ENCODE measurements at regions not wholly inside any gene's neighbourhood (a gene's known extent, or its start where the extent isn't known, plus 50 kb on each side); places are given as distances from the start of the nearest gene placed in this dataset.

DNA sequence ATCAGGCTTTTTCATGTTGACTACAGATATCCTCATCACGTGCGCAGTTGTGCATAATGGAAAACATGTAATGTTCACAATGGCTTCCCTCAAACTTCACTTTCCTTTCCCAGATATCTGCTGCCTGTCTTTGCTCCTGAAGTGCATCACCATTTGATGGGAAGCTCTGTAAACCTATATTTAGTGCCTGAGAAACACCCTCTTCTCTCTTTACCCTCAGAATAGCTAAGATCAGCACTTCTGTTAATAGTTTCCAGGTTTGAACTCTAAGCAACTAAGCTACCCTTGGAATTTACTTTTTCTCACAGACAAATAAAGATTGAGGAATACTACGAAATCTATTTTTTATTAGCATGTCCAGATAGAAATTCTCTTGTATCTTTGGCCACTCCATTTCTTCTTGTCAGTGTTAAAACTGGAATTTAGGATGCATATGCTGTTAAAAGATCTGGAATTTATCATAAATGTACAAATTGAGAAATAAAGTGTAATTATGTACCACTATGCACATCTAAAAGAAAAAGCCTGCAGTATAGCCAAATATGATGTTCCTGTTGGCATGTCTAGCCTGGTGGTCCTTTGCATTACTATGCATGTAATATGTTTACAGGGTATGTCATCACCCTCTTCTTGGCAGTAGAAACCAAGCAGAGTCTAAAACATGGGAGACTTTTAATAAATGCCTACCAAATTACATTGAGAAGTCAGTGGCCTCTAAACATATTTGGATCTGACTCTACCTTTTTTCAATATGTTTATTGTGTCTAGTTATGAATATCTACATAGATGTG is 278.7 kb downstream of the FIGN start:
- no peak for DNase-seq

DNA sequence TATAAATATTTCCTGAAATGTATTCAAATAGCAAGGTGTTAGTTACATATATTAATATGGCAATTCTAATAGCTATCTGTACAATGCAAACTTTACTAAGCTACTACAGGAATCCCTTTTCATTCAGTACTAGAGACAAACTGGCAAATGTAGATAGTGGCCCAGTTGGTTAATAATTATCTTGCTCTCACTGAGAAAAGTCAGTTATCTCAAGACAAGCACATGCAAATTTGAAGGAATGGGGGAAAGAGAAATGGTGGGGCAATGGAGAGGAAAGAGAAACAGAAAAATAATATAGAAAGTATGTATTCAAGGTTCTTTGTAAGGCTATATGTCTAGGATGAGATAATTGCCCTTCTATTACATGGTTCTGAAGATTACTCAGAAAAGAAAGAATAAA is 280.0 kb downstream of the FIGN start:
- no peak for DNase-seq

DNA sequence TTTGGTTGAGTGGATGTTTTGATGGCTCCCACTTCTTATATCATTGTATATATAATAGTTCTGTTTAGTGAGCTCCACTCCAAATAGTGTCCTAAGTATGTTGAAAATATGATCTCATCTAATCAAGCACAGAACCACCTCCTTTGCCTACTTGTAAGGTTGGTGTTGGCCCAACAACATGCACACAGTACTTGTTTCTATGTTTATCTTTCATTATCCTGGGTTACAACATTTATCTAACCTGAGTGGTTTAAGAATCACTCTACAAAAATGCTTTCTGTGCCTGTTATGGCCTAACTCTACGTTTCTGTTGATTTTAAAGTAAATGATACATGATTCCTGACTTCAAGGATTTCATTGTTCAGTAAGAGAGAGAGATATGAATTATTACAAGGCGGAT is 281.9 kb downstream of the FIGN start:
- DNase-seq = no peak

DNA sequence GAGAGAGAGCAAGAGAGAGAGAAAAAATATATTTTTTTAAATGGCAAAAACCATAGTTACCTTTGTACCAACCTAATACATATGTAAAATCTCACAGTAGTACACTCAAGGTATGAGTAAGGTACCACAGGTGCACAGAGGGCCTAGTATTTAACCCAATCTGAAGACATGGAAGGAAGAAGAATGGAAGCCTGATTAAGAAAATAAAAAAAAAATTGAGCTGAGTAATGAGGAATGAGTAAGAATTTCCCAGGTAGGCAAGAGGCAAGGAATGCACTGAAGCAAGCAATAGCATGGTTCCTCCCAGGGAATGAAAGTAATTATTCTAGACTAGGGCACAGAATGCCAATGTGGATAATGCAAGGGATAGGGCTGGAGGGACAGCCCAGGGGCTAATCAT is 294.2 kb downstream of the FIGN start:
- no peak for DNase-seq

DNA sequence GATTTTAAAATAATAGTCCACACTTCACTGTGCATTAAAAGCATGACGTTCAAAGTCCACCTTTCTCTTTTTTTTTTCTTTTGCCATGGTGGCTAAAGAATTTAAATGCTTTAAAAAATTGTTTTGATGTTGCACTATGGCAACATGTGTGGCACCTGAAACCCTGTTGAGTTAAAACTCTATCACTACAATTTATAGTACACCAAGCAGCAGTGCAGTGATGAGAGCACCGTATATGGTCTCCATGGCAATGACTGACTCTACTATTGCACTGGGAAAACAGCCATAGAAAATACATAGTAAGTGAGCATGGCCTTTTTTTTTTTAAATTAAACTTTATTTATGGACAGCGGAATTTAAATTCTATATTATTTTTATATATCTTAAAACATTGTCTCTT is 298.8 kb downstream of the FIGN start:
- DNase-seq = no peak

DNA sequence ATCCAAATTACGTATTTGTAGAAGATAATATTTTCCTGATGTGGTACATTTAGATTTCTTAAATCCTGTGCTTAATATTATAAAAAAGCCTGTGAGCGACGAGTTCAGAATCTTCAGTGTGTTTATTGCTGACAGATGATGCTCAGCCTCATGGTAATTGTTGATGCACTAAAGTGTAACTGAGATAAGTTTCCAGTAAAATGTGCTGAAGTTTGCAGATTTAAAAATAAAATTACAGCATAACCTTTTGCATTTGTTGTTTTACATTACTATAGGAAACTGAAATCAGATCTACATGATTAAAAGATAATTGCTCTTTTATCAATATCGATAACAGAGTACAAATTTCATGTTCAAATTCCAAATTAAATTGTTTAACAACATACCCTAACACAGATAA is 307.6 kb downstream of the FIGN start:
- no peak for DNase-seq

DNA sequence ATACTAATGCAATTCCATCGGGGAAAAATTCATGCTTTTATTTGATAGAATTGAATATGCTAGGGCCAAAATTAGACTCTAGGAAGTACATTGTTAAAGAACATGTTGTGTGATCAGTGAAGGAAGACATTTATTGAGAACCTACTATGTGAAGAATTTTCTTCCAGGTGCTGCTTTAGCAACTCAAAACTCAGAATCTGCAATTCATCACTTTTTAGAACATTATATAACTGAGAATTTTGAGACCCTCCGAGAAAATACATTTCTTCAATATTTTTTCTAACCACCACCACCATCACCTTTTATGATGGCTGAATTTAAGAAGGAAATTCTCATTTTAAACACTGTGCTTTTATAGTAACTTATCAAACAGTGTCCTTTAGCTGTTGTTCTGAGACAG is 315.2 kb downstream of the FIGN start:
- no peak for DNase-seq

DNA sequence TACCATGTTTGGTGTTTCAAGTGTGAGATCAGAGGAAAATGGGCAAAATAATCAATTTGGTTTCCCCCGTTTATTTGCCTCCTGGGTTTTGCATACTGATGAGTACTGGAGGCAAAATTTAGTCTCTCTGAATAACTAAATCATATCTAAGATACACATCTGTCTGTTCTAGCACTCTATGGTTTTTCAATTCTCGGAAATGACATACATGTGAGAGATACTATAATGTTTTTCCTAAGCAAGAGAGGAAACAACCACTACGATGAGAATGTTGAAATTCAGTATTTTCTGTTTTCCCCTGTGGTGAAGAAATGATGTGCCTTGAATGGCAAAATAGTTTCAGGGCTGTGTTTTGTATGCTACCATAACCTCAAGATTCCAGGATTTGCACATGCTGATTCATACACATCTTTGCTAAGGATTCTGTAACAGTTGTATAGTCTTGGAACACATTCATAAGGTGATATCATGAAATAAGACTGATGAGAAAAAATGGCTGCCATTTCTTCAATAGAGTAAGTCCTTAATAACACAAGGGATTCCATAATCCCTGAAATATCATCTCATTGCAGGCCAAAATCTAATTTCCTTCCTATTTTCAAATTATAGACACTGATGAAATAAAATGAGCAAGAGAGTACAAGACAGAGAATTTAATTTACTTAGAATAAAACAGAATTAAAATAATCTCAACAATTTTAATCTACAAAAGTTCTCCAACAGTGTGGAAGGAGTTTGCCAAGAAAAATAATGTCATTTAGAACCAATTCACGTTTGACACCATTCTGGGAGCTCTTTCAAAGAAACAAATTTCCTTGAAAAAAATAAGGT is 316.6 kb downstream of the FIGN start:
- no peak for DNase-seq

DNA sequence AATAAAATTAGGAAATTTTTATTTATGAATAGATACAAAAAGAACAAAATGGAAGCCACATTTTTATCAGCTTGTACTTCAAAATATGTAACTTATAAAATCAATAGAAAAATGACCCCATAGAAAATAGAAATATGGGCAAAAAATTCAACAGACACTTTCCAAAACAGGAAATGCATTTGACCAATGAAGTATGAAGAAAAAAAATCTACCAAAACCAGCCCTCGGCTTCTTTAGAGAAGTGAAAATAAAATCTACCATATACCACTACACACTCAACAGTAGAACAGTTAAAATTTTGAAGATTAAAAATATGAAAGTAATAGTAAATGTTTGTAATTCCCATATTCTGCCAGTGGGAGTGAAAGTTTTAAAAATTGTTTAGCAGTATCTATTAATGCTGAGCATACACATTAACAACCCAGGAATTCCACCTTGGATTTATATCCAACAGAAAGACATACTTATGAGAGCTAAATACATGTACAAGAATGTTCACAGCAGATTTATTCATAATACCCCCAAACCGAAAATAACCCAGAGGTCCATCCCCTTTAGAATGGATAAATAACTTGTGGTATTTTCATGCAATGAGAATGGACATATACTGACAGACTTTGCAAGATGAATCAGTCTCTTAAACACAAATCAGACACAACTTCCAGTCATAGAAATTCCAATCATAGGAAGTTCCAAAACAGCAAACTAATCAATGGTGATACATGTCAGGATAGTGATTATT is 318.0 kb downstream of the FIGN start:
- no peak for DNase-seq

DNA sequence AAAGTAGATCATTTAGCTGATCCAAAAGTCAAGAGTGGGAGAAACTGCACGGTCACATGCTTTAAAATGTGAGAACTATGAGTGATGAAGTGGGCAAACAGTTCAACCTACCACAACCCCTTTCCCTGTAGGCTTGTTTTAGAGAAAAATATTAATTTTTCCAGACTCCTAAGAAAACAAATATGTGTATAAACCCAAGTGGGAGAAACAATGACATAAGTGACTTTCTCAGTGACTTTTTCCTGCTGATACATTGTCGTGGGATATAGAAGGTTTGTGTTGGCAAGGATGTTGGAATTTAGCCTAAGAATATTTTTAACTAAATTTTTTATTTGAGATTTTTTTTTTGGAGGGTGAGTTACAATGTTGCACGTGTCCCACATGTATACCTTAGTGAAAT is 321.7 kb downstream of the FIGN start:
- no peak for DNase-seq

DNA sequence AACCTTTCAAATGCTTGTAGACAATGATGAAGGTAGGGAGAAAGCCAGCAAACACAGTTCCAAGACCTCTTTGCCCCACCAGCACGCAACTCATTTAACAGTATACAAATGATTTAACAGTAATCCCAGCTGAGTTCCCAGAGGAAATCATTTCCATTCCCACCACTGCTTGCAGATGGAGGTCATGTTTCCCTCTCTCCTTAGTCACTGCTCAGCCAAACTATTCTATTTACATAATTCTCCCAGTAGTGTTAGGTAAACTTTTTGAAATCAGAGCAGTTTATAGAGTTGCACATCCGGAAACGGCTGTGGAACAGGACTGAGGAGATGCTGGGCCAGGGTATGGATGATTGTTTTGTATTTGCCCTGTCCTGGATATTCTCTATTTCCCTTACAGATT is 328.5 kb downstream of the FIGN start:
- DNase-seq = no peak

DNA sequence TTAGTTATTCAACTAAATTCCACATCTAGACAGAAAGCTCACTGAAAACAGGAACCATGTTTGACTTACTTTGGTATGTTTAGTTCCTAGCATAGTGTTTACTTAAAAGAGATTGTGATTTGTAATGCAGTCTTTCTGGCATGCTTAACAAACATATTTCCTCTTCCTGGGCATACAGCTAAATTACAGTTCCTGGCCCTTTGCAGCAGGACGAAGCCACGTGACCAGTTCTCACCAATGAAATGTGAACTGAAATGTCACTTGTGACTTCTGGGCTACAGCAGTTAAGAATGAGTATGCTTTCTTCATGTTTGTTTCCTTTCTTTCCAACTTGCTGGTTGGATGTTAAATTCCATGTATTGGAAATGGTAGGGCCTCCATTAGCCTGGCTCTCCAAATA is 330.5 kb downstream of the FIGN start:
- no peak for DNase-seq

DNA sequence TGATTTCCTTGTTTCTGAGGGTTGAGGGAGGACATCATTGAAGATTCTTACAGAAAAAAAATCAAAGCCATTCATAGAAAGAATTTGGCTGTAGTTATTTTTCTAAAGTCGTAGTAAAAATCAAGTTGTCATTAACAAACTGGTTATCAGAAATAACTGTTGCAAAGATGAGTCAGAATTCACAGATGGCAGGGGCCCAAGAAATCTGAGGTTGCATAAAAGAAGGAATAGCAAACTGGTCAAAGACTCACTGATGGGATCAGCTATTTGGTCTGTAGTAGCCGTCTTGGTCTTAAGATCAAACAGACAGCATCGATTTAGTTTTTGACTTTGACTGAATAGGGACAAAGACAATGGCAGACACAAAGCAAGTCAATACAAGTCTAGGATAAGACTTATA is 334.3 kb downstream of the FIGN start:
- DNase-seq = no peak

DNA sequence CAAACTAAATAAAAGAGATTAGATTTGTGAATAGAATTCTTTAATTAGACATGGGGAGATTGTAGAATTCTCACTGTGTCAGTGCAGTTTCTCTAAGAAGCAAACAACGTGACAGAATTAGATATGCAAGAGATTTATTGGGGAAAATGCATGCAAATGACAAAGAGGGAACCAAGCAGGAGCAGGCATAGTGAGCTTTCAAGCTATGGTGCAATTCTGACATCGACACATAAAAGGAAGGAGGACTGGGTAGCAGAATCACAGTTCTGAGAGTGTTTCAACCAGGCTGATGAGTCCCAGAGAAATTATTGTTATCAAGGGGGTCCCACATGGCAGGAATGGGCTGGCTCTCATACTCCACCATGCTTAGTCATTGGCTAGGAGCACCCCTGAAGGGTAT is 338.4 kb downstream of the FIGN start:
- no peak for DNase-seq

DNA sequence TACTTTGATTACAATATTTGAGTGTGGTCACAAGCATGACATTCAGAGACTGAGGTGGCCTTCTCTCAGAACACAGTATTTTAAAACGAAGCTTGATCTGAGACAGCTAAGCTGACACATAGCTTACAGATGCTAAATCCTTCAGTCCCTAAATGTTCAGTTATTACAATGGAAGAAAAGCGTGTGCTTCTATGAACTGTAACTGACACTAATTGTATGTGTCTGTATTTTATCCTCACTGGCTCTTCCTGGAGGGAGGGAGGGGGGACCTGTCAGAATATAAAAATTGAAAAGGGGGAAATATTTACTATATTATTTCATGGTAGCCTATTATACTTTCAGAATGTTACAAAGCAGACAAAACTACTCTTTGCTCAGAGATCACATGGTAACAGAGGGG is 340.2 kb downstream of the FIGN start:
- DNase-seq = no peak

DNA sequence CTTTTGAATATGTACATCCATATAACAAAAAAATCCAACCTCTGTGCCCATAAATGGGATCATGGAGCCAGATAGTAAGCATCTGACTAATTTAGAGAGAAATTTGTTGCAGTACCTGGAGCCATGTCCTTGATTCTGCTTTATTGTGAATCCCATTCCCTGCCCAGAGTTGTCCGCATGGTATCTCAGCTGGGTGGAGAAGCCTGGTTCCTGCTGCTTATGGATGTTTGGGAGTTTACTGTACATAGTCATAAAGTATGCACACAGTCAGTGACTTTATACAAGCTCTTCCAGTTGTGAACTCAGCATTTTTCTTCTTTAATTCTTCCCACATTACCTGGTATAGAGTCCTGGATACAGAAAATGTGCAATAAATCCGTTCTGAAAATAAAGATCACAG is 346.0 kb downstream of the FIGN start:
- no peak for DNase-seq

DNA sequence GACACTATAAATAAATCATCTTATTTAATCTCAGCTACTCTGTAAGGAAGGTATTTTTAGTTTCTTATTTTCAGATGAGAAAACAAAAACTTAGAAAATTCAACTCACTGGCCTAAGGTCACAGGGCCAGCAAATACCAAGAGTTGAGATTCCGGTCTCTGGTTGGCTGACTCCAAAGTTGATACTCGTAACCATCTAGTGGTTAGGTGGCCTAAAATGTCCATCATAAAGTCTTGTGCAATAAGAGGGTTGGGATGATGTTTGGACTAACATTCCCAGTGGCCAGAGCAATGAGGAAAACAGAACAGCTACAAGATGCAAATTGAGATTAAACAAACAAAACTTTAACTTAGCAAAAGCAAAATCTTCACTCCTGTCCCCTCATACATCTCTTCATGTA is 360.3 kb downstream of the FIGN start:
- no peak for DNase-seq

DNA sequence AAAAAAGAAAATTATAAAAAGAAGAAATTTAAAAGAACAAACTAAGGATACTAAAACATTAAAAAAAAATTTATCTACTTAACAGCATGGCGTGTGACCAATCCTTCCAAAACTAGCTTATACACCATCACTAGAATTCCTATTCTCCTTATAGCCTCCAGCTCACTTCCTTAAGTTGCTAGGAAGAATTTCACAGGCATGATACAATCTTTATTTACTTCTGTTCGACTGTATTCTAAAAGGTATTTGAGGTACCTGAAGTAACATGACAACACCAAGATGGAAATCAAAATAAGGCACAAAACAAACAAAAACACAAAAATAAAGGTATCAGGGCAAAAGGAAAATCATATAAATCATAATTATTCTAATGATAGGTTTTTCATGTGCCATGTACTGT is 360.7 kb downstream of the FIGN start:
- DNase-seq = no peak

DNA sequence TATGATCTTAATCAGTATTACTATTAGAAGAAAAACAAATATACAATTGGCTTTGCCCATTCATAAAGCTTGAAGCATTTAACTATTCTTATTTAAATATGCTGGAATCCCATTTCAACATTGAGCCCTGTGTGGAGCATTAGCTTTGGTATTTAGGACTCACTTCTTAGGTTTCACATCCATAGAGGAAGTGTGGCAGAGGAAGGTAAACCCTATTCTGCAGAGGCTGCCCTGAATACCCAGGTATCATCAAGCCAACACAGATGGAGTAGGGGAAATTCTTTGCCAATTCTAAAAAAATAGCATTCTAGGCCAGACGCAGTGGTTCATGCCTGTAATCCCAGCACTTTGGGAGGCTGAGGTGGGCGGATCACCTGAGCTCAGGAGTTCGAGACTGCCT is 361.5 kb downstream of the FIGN start:
- DNase-seq = no peak

DNA sequence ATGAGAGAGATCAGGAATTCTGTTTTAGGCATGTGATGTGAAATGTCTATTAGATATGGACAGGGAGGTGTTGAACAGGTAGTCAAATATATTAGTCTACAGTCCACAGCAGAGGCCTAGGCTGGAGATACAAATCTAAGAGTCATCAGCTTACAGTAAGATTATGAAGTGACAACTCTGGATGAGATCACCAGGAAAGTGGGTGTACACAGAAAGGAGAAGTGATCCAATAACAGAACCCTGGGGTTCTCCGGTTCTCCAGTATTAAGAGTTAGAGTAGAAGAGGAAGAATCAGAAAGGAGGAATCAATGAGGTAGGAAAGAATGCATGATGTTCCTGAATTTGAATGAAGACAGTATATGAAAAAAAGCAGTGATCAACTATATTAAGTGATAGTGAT is 362.3 kb downstream of the FIGN start:
- no peak for DNase-seq

DNA sequence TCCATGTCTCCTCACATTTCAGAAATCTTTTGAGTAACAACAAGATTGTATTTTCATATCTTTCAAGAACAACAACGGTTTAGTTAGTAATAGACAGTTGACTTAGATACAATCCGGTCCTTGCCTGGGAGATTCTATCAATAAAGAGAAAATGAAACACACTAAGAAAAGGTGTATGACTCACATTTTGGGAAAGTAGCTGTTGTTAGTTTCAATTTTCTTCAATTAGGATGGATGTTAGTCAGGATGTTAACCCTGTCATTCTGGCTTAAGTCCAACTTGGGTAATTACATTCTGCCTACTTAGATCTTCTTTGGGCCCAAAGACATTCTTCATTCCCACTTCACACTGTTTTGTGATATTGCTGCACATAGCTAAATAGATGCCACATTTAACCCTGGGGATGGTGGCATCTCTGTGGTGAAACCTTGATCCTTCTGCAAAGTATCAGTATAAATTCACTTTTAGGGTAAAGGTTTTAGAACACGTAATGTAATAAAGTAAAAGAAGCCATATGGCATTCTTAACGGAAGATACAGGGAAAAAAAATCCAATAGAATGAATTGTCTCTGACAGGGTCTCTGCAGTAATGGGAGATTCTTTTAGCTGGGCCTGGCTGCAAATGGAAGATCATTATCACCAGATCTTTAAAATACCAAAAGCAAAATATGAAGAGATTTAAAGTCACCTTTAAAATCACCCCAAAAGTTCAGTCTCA is 365.5 kb downstream of the FIGN start:
- DNase-seq = no peak

DNA sequence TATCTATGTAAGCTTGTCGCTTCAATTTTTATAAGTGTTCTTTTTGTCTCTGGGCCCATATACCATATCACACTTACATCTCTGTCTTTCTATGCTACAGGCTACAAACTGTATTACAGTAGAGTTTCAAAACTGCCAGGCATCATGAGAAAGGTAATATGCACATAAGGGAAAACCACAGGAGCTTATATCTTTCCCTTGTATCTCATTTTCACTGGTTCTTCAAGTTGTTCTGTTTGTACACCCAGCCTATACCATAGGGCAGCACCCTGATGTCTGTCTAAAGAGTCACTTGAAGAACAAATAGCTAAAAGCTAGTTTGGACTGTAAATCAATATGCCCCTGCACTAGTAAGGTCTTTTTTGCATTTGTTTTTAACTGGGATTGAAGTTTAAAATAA is 366.7 kb downstream of the FIGN start:
- no peak for DNase-seq

DNA sequence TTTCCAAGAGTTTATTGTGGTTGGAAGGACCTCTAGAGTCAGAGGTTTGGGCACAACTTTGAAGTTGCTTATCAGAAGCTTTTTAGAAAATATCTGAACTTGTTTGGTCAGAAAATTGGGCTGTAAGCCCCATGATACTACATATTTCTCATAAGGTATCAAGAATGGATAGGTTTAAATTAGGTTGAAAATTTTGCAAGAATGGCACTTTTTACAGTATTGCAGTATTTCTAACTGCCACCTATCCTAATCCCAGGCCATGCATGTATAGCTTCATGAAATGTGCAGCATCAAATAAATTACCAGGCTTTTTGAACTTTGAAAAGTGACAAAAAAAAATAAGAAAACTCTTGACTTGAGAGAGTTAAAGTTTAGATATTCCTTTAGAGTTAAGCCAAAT is 367.2 kb downstream of the FIGN start:
- DNase-seq = no peak

Data from Kasumi-1 (cell line).